HTR-8/SVneo (cell line): ENCODE measurements at regions not wholly inside any gene's neighbourhood (a gene's known extent, or its start where the extent isn't known, plus 50 kb on each side); places are given as distances from the start of the nearest gene placed in this dataset.
"Not testable (repeated sequence)": the region's sequence is repeated elsewhere in the genome, so short reads cannot be mapped to it uniquely, and the experiment has no call there.

Experiments
- DNase-seq: peaks from one replicate; pipeline ENCODE4 v3.0.0; 2011; ENCODE audit warnings: low spot score, mixed read lengths; ENCODE audit not compliant: insufficient read length
- FAIRE-seq: peaks from 2 replicates; lab custom pipeline; 2011; peaks lifted over from hg19 to GRCh38; lab: Jason Lieb, UNC

DNA sequence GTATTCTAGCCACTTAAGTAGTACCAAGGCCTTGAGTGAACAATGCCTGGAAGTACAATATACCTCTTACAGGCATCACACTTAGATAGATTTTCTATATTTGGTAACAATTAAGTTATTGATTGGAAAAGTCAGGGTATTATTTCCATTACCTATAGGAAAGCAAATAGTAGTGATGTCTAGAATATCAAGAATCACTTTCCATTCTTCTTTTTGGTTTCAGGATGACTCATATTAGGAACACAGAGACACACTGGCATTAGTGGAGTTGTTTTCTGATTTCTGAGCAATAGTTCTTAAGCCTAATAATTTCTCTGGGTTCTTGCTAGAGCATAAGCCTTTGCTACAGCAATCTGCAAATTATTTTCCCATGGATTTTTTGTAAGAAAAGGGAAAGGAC, 1640.0 kb upstream of the SEL1L start:
- FAIRE-seq (no peak), DNase-seq (no peak)

DNA sequence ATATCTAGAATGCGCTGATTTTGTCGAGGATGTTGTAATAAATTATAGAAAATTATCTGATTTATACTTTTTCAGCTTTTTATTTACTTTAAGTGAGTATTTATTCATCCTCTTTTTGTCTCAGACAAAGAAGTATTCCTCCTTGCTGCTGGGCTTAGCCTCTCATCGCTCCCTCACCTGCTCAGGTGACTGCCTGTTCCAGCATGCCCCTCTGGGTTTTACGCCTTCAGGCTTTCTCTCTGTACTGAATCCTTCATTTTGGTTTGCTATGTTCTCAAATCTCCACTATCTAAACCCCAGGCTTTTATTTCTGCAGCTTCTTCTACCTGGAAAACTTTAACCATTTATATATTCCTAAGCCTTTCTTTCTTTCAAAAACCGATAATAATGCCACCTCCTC, 1650.9 kb upstream of the SEL1L start:
- no peak for FAIRE-seq

DNA sequence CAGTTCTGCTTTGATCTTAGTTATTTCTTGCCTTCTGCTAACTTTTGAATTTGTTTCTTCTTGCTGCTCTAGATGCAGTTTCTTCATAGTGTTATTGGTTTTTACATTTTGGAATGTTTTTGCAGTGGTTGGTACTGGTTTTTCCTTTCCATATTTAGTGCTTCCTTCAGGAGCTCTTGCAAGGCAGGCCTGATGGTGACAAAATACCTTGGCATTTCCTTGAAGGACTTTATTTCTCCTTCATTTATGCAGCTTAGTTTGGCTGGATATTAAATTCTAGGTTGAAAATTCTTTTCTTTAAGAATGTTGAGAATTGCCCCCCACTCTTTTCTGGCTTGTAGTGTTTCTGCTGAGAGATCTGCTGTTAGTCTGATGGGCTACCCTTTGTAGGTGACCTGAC, 1654.7 kb upstream of the SEL1L start:
- FAIRE-seq, DNase-seq: not testable (repeated sequence)

More for the DNA sequence above, 1650.9 kb upstream of the SEL1L start:
- no peak for DNase-seq

DNA sequence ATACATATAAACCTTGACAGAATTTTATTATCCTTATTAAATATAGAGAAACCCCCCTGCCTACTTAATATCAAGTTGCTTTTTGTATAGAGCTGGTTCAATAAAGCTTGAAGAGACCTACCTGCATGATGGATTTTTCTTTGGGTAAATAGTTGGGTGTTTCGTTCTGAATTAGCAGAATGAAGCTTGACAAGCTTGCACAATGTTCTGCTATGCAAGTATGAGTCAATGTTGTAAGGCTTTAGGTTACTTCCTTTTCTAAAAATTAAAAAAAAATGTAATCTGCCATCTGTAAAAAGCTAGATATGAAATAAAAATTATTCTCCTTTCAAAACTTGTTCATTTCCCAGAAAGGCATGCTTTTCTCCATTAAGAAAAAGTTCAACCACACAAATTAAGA, 1662.6 kb upstream of the SEL1L start:
- no peak for DNase-seq
- no peak for FAIRE-seq

DNA sequence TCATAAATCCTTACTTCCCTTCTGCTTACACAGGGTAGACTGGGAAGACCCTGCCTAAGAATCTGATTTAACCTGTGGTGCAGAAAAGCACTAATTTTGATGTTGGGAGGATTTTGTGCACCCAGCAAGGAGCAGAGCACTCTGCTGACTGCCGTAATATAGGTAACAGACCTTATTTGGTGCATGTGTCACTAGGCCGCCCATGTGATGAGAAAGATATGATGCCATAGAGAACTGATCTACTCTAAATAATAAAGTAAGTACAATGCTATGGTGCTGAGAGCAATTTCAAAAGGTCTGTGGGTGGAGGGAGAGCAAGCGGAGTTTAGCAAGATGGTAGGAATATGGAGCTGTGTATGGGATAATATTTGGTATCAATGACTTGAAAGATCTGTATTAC, 1663.6 kb upstream of the SEL1L start:
- FAIRE-seq, result no peak

DNA sequence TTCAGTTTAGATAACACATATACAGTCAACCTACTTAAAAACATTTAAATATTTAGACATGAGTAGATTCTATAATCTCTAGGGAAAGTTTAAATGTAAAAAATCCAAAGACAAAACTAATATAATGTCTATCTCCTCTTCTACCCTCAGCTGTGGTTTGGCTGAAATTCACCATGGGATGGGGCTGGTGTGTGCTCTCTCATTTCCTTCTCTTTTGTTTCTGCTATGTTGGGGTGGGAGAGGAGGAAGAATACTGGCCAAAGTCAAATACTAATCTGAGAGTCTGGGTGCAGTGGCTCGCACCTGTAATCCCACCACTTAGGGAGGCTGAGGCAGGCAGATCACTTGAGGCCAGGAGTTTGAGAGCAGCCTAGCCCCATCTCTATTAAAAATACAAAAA, 1673.9 kb upstream of the SEL1L start:
- DNase-seq (no peak), FAIRE-seq (no peak)

More for the DNA sequence above, 1663.6 kb upstream of the SEL1L start:
- no peak for DNase-seq

DNA sequence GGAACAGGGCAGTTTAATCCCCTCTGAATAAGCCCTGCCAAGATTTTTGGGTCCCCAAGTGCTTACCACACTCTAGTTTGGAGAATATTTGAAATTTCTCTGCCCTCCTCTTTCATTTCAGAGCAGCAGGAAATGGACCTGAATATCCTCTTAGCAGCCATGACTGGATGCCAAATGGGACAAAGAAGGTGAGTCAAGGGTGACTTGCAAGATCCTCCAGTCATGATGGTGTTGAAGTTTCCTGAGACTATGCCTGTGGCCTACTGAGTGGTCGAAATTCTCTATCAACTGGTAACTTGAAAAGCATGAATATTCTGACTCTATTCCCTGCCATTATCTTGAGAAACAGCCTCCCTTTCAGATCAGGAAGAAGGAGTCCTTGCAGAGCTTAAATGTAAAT, 1674.7 kb upstream of the SEL1L start:
- no peak for DNase-seq
- no peak for FAIRE-seq

DNA sequence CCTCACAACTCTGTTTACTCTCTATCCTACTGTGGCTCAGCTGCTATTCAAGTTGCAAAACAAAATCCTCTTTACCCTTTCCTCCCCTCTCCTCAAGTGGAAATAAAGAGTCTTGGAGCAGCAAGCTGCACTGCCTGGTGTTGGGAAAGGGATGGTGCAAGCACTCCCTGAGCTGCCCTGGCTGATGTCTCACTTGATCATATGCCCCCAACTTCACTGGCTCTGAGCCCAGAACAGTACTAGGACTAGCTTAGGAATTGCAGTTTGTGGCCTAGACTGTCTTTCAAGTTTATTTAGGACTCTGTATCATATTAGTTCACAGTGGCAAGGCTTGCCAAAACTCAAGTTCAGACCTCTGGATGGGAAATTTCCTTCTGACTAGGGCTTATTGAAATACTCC, 1683.8 kb upstream of the SEL1L start:
- DNase-seq, result peak; percentile 3
- no peak for FAIRE-seq

DNA sequence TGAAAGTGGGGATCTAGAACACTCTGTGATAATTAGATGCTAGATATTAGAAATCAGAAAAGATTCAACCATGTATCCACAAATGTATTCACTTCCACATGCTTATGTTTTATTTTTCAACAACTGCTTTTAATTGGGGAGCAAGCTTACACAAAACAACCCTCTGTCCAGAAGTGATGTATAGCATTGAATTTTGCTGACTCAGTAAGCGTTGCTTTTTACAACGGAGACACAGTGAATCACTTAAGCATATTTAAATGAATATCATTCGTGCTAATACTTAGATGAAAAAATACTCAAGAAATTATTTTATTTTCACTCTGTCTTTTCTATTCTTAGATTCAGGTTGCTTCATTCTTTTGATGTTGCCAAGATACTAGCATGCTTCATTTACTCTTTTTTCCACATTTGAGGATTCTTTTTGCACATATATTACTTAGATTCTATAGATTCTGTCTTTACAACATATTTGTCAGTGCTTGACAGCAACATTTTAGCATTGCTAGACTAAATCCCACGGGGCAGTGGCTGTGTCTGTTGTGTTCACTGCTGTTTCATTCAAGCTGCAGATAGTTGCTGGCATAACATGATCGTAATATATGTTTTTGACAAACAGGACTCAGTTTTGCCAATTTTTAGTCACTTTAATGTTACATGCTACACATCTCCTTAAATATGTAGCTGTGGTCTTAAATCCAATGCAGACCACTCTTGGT, 1714.4 kb upstream of the SEL1L start:
- FAIRE-seq (no peak), DNase-seq (no peak)

DNA sequence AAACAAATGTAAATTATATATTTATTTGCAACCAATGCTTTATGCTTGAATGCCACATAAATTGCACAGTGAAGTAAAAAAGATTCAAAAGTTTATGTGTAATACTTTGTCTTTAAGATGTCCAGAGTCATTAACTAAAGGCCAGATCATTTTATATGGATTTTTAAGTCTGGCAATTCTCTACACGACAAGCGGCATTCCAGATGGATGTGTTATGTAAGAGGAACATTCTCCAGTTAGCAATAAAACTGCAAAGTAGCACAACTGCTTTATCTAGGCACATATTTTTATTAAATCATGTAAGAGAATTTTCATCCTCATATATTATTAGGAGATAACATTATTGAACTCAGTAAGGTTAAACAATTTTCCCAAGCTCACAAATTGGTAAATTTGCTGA, 1717.7 kb upstream of the SEL1L start:
- DNase-seq (peak; percentile 1), FAIRE-seq (no peak)

DNA sequence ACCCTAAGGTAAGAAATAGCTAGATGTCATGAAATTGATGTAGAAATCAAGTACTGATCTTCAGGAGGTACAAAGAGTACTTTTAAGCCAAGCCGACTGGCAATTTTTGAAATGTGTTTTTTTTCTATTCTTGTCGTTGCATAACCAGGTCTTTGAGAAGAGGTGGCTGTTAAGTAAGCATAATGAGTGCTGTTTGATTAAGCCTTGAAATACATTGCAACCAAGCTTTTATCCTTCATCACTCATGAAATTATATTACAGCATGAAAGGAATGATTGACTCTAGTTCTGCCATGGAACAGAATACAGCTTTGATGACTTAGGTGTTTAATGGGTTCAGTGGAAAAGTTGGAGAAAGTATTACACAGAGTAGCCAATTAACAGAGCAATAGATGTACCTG, 1720.2 kb upstream of the SEL1L start:
- DNase-seq (no peak), FAIRE-seq (no peak)

DNA sequence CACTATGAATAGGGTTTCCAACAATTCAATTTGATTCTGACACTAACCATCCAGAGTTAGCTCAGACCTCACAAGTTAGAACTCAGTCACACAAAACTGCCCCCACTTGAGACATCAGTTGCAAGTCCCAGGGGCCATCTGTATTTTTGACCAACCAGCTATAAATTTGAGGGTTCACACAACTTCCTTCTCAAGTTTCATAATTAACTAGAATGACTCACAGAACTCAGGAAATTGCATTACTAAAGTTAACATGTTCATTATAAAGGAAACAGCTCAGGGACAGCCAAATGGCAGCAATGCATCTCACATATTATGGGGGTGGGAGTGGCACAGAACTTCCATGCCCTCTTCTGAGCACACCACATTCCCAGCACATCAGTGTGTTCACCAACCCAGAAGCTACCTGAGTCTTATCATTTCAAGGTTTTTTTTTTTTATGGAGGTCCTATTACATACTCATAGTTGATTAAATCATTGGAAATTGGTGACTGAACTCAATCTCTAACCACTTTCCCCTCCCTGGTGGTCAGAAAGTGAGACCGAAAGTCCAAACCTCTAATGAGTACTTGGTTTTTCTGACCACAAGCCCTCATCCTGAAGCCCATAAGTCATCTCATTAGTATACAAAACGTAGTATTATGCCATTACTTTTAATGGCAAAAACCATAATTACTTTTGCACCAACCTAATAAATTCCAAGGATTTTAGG, 1721.5 kb upstream of the SEL1L start:
- DNase-seq (no peak), FAIRE-seq (no peak)

DNA sequence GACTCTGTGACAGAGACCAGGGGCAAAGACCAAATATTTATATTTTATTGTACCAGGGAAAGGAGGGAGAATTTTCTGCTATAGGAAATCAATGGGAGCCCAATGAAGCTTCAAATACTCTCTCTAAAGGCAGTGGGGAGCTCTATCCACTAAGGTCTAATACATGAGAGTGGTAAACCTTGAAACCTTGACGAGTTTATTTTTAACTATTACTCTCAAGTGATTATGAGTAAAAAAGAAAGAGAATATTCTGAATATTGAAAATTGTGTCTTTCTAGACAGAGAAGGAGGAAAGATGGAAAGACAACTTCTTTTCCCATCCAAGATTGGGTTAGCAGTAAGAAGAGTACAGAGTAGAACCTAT, 1722.1 kb upstream of the SEL1L start:
- FAIRE-seq (no peak), DNase-seq (no peak)

DNA sequence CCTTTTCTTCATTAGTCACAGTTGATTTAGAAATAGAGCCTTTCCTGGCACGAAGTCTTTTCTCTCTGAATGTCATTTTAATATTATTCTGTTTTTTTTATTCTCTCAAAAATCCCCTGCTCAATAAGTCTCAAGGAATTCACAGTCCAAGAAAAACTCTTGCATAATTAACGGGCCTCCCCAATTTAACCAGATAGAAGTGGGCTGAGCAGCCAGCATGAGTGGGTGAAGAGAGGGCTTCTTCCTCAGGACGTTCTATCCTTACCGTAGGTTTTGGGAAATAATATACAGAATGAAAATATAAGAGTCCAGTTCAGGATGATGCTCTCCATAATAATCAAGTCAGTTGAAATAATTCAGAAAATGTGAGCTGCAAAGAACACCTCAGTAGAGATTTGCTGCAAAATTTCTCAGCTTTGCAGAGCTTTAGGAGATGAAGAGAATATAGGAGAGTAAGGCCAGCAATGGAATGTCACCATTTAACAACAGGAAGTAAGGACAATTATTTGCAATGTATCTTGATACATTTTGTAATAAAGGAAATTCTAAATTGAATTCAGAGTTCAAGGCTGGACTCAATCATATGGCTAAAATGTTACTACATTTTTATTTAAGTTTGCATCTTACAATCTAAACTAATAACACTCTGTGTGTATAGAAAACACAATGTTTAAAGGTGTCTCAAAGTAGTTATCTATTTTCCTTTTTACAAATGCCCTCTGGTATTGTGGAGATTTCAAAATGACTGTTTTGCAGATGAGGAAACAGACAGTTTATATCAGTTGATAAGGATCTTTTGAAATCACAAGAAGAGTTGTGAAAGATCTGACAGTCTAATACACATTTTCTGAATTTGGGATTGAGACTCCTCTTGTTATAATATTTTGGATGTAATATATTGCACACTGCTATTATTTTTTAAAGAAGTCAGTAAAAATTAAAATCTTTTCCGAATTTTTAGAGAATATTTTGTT, 1724.1 kb upstream of the SEL1L start:
- no peak for DNase-seq
- FAIRE-seq, result no peak

DNA sequence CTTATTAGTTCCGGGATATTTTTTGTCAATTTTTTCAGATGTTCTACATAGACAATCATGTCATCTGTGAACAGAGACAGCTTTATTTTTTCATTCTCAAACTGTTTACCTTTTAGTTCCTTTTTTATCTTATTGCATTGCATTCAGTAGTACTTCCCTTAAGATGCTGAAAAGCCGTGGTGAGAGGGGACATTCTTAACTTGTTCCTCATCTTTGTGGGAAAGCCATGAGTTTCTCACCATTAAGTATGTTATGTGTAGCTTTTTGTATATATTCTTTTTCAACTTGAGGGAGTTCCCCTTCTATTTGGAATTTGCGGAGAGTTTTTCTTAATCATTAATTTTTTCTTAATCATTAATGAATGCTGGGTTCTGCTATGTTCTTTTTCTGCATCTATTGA, 1727.1 kb upstream of the SEL1L start:
- no peak for DNase-seq
- no peak for FAIRE-seq

DNA sequence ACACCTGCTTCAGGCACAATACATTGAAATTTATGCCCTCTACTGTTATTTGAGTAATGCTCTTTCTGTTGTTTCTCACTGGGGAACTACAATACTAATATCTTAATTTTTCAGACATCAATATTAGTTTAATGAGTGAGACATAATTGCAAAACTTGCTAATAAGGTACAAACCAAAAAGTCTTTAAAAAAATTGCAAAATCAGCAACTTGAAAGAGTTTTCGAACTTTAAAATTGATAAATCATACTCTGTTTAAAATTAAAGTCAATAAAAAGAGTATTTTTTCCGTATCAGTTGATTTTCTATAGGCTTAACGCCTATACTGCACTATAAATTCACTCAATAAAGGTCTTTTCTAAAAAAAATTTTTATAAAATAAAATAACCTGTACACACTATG, 1735.9 kb upstream of the SEL1L start:
- no peak for FAIRE-seq

DNA sequence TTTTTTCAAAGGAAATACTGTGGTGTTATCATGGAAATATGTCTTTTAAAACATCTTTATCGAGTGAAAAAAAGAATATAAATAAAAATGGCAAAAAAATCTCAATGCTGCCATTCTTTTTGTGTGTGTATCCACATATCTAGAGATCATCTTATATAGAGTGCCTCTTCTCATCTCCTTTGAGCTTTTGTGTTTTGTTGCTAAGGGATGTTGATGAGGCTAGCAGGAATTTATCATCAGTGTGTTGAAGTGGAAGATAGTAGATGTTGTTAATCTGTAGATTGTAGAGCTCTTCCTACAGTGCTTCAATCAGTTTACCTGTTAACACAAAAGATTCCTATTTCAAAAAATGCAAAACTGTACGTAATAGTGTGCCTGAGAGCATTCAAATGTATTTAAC, 1738.0 kb upstream of the SEL1L start:
- DNase-seq (no peak), FAIRE-seq (no peak)

More for the DNA sequence above, 1735.9 kb upstream of the SEL1L start:
- no peak for DNase-seq

DNA sequence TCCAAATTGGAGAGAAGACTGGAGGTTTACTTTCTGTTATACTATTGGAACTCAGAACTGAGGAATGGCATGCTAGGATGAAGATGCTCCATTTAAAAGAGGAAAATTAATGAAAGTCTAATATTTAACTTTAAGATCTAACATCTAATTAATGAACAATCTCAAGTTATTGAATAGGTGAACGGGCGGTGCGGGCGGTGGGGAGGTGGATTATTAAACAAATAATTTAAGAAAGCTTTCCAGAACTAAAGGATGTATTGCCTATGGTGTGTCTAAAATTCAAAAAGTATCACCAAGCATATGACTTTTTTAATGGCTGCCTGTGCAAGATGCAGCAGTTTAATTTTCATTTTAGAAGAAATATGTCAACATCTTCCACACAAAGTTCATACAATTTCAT, 1747.1 kb upstream of the SEL1L start:
- no peak for FAIRE-seq
- DNase-seq, result no peak

DNA sequence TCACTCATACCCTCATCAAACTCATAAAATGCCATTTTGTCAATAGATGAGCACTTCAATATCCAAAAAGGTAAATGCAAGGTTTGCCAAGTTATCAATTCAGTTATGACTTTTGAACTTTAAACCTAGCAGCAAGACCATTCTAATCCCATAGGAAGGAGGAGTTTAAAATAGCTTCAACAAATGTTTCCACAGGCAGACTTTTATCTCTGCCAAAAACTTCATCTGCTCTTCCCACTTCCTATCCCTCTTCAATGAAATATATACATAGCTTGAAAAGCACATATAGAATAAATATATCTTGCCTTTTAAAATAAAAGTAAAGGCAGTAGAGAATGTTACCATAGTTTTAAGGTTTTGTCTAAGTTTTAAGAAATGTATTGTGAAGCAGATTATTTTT, 1749.1 kb upstream of the SEL1L start:
- FAIRE-seq (no peak), DNase-seq (no peak)

DNA sequence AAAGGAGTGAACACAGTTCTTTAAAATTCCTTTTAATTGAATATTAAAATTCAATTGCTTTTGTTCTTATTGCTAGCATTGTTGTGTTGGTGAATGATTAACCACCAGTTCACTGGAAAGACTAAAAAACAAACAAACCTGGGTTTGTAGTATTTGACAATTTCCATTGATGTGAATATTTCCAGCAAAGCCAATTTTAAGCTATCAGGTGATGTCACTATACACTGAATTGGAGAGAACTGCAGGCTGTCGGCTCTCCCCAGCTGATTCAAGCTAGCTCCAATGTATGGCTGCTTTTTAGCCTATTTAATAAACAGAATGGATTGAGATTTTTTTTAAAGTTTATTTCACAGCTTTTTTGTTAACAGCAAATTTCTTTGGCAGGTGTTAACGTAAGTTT, 1753.6 kb upstream of the SEL1L start:
- DNase-seq (no peak), FAIRE-seq (no peak)

DNA sequence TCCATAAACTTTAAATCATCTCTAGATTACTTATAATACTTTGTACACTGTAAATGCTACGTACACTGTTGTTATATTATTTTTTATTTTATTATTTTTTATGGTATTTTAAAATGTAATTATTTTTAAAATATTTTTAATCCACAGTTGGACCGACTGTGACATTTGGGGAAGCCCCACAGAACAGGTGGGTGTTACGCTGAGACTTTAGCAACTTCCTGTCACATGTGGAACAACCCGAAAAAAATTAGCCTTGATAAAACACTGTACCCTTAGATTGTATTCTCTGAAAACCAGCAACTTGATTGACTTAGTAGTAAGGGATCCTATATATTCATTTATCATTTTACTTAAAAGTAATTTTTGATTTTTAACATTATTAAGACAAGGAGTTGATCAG, 1755.7 kb upstream of the SEL1L start:
- DNase-seq, result no peak
- no peak for FAIRE-seq
